ENCODE measurements at regions not wholly inside any gene's neighbourhood (a gene's known extent, or its start where the extent isn't known, plus 50 kb on each side); places are given as distances from the start of the nearest gene placed in this dataset.

GRCh38 chr5:68709239-68709638, 384.6 kb upstream of the SLC30A5 start:
- TF ChIP-seq SMC3 (IDR thresholded peaks at IDR 0.05; ENCODE audit: low read depth, low read length) (no peak), CTCF (IDR thresholded peaks at IDR 0.05) (no peak), EZH2phosphoT487 (IDR thresholded peaks at IDR 0.05; ENCODE audit: borderline replicate concordance, low read depth) (no peak), REST (IDR thresholded peaks at IDR 0.05; ENCODE audit: low read depth, low read length) (no peak), NFIC (IDR thresholded peaks at IDR 0.05; ENCODE audit: borderline replicate concordance) (no peak), POLR2AphosphoS5 (IDR thresholded peaks at IDR 0.05; ENCODE audit: low read depth, low read length) (no peak), JUND (IDR thresholded peaks at IDR 0.05) (no peak), TAF1 (IDR thresholded peaks at IDR 0.05; ENCODE audit: borderline replicate concordance, low read depth, low read length) (no peak), GABPA (IDR thresholded peaks at IDR 0.05; ENCODE audit: low read depth) (no peak), USF1 (IDR thresholded peaks at IDR 0.05; ENCODE audit: borderline replicate concordance, low read depth) (no peak), FOSL2 (IDR thresholded peaks at IDR 0.05; ENCODE audit: borderline replicate concordance, low read depth) (no peak), TEAD4 (IDR thresholded peaks at IDR 0.05; ENCODE audit: borderline replicate concordance, insufficient read depth) (no peak)
